ENCODE measurements at regions not wholly inside any gene's neighbourhood (a gene's known extent, or its start where the extent isn't known, plus 50 kb on each side); places are given as distances from the start of the nearest gene placed in this dataset.

GRCh38 chr6:12395898-12396297, 105.7 kb downstream of the EDN1 start:
- Histone ChIP-seq H3K9me3 (ENCODE audit: control extremely low read depth in 1 of 3, control insufficient read depth in 2 of 3, insufficient read depth in 1 of 3, low read length in 2 of 3) (no peaks in the 10 kb centered on the region), H3K4me1 (ENCODE audit: control insufficient read depth in 2 of 2, insufficient read depth in 2 of 2, low read length in 2 of 2) (no peaks in the 10 kb centered on the region), H3K9ac (ENCODE audit: low read length) (no peak overlapping the region), H2AFZ (ENCODE audit: insufficient read depth, low read depth, low read length, poor library complexity, severe bottlenecking) (no peak overlapping the region), H4K20me1 (ENCODE audit: control insufficient read depth, insufficient read depth, low read length, poor library complexity, severe bottlenecking) (no peaks in the 10 kb centered on the region), H3K79me2 (ENCODE audit: control insufficient read depth, insufficient read depth, low read length) (no peaks in the 10 kb centered on the region), H3K4me3 (ENCODE audit: control extremely low read depth in 1 of 5, extremely low read depth in 1 of 5, insufficient read depth in 1 of 5, low read depth in 2 of 5, low read length in 4 of 5) (no peak overlapping the region), H3K4me2 (replicated peaks; ENCODE audit: low read depth, low read length, poor library complexity, severe bottlenecking) (no peak overlapping the region), H3K27me3 (replicated peaks in 1 of 4; ENCODE audit: control extremely low read depth in 1 of 4, control insufficient read depth in 3 of 4, insufficient read depth in 4 of 4, low read length in 3 of 4) (no peaks in the 10 kb centered on the region), H3K36me3 (replicated peaks in 1 of 2; ENCODE audit: control extremely low read depth in 1 of 2, control insufficient read depth in 1 of 2, extremely low read depth in 1 of 2, insufficient read depth in 2 of 2, low read length in 1 of 2) (no peaks in the 10 kb centered on the region), H3K27ac (ENCODE audit: low read length in 2 of 2) (no peak overlapping the region)
- no CpG with 5 or more reads among the region's 3 CpGs for WGBS (ENCODE audit: insufficient coverage)
- H3K27ac Mint-ChIP-seq = no peak overlapping the region
- TF ChIP-seq CTCF (IDR thresholded peaks at IDR 0.05) (no peak), EZH2 (IDR thresholded peaks at IDR 0.05; ENCODE audit: borderline replicate concordance, insufficient read depth, low read depth, low read length, poor library complexity, severe bottlenecking) (no peak)
- CTCF ChIA-PET = interaction anchor here (0.9 kb wide), 1 partner anchor 13 kb away, joined by 3 read pairs; no protein-coding TSS in a partner anchor
- H3K9me3 Mint-ChIP-seq (ENCODE audit: insufficient read depth) = peaks cover 2% of the 10 kb centered on the region
- POLR2A ChIA-PET = no interaction called here
- ATAC-seq (ENCODE audit: low read depth) (no peak), DNase-seq (no peak)
- peaks cover 11% of the 10 kb centered on the region for H3K27me3 Mint-ChIP-seq
- intact Hi-C loops (cut with micrococcal nuclease) = no loop called here
- no peaks in the 10 kb centered on the region for H3K4me1 Mint-ChIP-seq
- no peak overlapping the region for H3K4me3 Mint-ChIP-seq

- H3K36me3 ChIP-seq (replicated peaks in 1 of 2; ENCODE audit: control extremely low read depth in 1 of 2, control insufficient read depth in 1 of 2, extremely low read depth in 1 of 2, insufficient read depth in 2 of 2, low read length in 1 of 2) = no peaks in the 10 kb centered on the region
- Mint-ChIP-seq H3K4me1 (no peaks in the 10 kb centered on the region), H3K9me3 (ENCODE audit: insufficient read depth) (peaks cover 2% of the 10 kb centered on the region), H3K27ac (no peak overlapping the region), H3K4me3 (no peak overlapping the region), H3K27me3 (peaks cover 5% of the 10 kb centered on the region)
- TF ChIP-seq CTCF (IDR thresholded peaks at IDR 0.05) (no peak), EZH2 (IDR thresholded peaks at IDR 0.05; ENCODE audit: borderline replicate concordance, insufficient read depth, low read depth, low read length, poor library complexity, severe bottlenecking) (no peak)
- H3K27me3 ChIP-seq (replicated peaks in 1 of 4; ENCODE audit: control extremely low read depth in 1 of 4, control insufficient read depth in 3 of 4, insufficient read depth in 4 of 4, low read length in 3 of 4) = no peaks in the 10 kb centered on the region
- WGBS (ENCODE audit: insufficient coverage) = 100% methylated on average over 2 of the region's 3 CpGs
- no peak overlapping the region for H3K4me3 ChIP-seq (ENCODE audit: control extremely low read depth in 1 of 5, extremely low read depth in 1 of 5, insufficient read depth in 1 of 5, low read depth in 2 of 5, low read length in 4 of 5)
- intact Hi-C loops (cut with micrococcal nuclease) = no loop called here
- ChIA-PET CTCF (no interaction called here), POLR2A (no interaction called here)
- no peak overlapping the region for H3K9ac ChIP-seq (ENCODE audit: low read length)
- H2AFZ ChIP-seq (ENCODE audit: insufficient read depth, low read depth, low read length, poor library complexity, severe bottlenecking) = no peak overlapping the region
- no peak for ATAC-seq (ENCODE audit: low read depth)
- no peaks in the 10 kb centered on the region for H4K20me1 ChIP-seq (ENCODE audit: control insufficient read depth, insufficient read depth, low read length, poor library complexity, severe bottlenecking)
- H3K4me2 ChIP-seq (replicated peaks; ENCODE audit: low read depth, low read length, poor library complexity, severe bottlenecking) = no peak overlapping the region
- H3K4me1 ChIP-seq (ENCODE audit: control insufficient read depth in 2 of 2, insufficient read depth in 2 of 2, low read length in 2 of 2) = no peaks in the 10 kb centered on the region
- DNase-seq = no peak
- no peaks in the 10 kb centered on the region for H3K79me2 ChIP-seq (ENCODE audit: control insufficient read depth, insufficient read depth, low read length)
- no peaks in the 10 kb centered on the region for H3K9me3 ChIP-seq (ENCODE audit: control extremely low read depth in 1 of 3, control insufficient read depth in 2 of 3, insufficient read depth in 1 of 3, low read length in 2 of 3)
- no peak overlapping the region for H3K27ac ChIP-seq (ENCODE audit: low read length in 2 of 2)
Measured at GRCh38 chr6:12401200-12401599, 111.0 kb downstream of the EDN1 start.
